Adrenal gland (tissue), 5 donors: ENCODE measurements at regions not wholly inside any gene's neighbourhood (a gene's known extent, or its start where the extent isn't known, plus 50 kb on each side); places are given as distances from the start of the nearest gene placed in this dataset.

ENCODE experiments used
- POLR2A ChIP-seq, 2 donors: fragments of 450-650 bp; IDR thresholded peaks; one replicate each; pipeline ENCODE4 v1.6.1; 2017; ENCODE audit warnings: antibody characterized with exemption in 2 of 2, mild to moderate bottlenecking in 2 of 2, moderate library complexity in 1 of 2
- TF ChIP-seq, protein P1 (sequence below), 6 experiments: fragments of 450-650 bp in 4 of 6; fragments of 200-600 bp in 2 of 6; sonication (generic) in 1 of 6; IDR thresholded peaks; 1 replicate in 5 of 6; 2 replicates in 1 of 6; pipeline versions ENCODE4 v1.5.1 to v1.8.0; 2016 to 2021; ENCODE audit warnings: antibody characterized with exemption in 6 of 6, mild to moderate bottlenecking in 2 of 6, moderate library complexity in 1 of 6
- donor health status: DM: no; HTN: no; CAD: no.

GRCh38 chr9:30997291-30997690 is 1387.2 kb upstream of the ACO1 start:
- TF ChIP-seq POLR2A (IDR thresholded peaks at IDR 0.05), result no peak
- TF ChIP-seq, protein P1, sequence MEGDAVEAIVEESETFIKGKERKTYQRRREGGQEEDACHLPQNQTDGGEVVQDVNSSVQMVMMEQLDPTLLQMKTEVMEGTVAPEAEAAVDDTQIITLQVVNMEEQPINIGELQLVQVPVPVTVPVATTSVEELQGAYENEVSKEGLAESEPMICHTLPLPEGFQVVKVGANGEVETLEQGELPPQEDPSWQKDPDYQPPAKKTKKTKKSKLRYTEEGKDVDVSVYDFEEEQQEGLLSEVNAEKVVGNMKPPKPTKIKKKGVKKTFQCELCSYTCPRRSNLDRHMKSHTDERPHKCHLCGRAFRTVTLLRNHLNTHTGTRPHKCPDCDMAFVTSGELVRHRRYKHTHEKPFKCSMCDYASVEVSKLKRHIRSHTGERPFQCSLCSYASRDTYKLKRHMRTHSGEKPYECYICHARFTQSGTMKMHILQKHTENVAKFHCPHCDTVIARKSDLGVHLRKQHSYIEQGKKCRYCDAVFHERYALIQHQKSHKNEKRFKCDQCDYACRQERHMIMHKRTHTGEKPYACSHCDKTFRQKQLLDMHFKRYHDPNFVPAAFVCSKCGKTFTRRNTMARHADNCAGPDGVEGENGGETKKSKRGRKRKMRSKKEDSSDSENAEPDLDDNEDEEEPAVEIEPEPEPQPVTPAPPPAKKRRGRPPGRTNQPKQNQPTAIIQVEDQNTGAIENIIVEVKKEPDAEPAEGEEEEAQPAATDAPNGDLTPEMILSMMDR (IDR thresholded peaks at IDR 0.05), result no peak
